Liver (tissue), 3 donors: ENCODE measurements at regions not wholly inside any gene's neighbourhood (a gene's known extent, or its start where the extent isn't known, plus 50 kb on each side); places are given as distances from the start of the nearest gene placed in this dataset.

Experiments
- GABPA ChIP-seq, 2 donors: IDR thresholded peaks in 1 of 2; conservative IDR thresholded peaks in 1 of 2; 2 replicates each; pipeline ENCODE4 v1.6.1; 2016; ENCODE audit warnings: antibody characterized with exemption in 2 of 2, mild to moderate bottlenecking in 1 of 2, moderate library complexity in 1 of 2
- JUND ChIP-seq, 2 donors: IDR thresholded peaks; 2 replicates each; pipeline ENCODE4 v1.6.1; 2016; ENCODE audit warnings: antibody characterized with exemption in 2 of 2
- RAD21 ChIP-seq, 2 donors: IDR thresholded peaks; 2 replicates each; pipeline ENCODE4 v1.6.1; 2016; ENCODE audit warnings: antibody characterized with exemption in 2 of 2, mild to moderate bottlenecking in 2 of 2
- YY1 ChIP-seq: IDR thresholded peaks from 2 replicates; pipeline ENCODE4 v1.6.1; 2016; ENCODE audit warnings: antibody characterized with exemption, mild to moderate bottlenecking
- TF ChIP-seq, protein P1 (sequence below): fragments of 150-350 bp; IDR thresholded peaks from 2 replicates; pipeline ENCODE4 v1.5.1; 2017; ENCODE audit warnings: improper control_type of control experiment, low read depth, low read length; ENCODE audit not compliant: missing input control
- TF ChIP-seq, protein P2 (sequence below): IDR thresholded peaks from 2 replicates; pipeline ENCODE4 v1.6.1; 2016; ENCODE audit warnings: antibody characterized with exemption
- TF ChIP-seq, protein P3 (sequence below): IDR thresholded peaks from 2 replicates; pipeline ENCODE4 v1.6.1; 2016; ENCODE audit warnings: antibody characterized with exemption
- TF ChIP-seq, protein P4 (sequence below): IDR thresholded peaks from 2 replicates; pipeline ENCODE4 v1.6.1; 2016; ENCODE audit warnings: antibody characterized with exemption
- TF ChIP-seq, protein P5 (sequence below): IDR thresholded peaks from 2 replicates; pipeline ENCODE4 v1.6.1; 2016; ENCODE audit warnings: antibody characterized with exemption, mild to moderate bottlenecking
- donor health status: healthy.
- donor health status: healthy.

DNA sequence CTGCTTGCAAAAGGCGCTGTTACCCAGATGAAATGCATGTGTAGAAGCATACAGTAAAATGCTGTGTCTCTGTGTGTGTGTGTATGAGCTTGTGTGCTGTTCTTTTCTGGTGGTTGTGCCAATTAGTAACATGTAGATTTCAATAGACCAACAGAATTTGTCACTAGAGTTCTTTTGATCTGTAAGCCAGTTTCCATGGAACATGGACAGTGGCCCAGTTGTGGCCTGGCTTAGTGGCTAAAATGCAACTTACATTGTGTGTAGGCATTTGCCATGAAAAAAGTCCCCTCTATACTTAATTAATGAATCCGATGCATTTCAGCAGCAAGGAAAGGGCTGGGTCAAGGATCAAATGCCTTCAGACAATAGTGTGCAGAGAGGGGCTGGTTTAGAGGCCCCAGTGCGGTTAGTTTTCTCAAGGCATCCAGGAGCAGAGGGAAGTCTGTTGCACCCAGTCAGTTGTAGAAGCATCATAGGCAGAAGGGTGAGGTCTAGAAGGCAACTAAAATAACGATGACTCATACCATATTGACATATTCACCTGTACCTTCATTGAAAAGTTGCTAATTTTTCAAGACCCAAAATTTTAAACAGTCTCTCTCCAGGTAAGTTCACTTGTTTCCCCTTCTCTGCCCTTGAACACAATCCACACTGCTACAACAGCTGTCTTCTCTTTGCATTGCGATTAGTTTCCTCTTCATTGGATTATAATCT, 366.9 kb upstream of the SPRED2 start:
- TF ChIP-seq RAD21 (IDR thresholded peaks at IDR 0.05) (no peak), JUND (IDR thresholded peaks at IDR 0.05) (no peak), GABPA (IDR thresholded peaks at IDR 0.05 in 1 of 2, conservative IDR thresholded peaks at IDR 0.05 in 1 of 2) (no peak), YY1 (no peak)
- TF ChIP-seq, protein P1, sequence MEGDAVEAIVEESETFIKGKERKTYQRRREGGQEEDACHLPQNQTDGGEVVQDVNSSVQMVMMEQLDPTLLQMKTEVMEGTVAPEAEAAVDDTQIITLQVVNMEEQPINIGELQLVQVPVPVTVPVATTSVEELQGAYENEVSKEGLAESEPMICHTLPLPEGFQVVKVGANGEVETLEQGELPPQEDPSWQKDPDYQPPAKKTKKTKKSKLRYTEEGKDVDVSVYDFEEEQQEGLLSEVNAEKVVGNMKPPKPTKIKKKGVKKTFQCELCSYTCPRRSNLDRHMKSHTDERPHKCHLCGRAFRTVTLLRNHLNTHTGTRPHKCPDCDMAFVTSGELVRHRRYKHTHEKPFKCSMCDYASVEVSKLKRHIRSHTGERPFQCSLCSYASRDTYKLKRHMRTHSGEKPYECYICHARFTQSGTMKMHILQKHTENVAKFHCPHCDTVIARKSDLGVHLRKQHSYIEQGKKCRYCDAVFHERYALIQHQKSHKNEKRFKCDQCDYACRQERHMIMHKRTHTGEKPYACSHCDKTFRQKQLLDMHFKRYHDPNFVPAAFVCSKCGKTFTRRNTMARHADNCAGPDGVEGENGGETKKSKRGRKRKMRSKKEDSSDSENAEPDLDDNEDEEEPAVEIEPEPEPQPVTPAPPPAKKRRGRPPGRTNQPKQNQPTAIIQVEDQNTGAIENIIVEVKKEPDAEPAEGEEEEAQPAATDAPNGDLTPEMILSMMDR: no peak
- TF ChIP-seq, protein P2, sequence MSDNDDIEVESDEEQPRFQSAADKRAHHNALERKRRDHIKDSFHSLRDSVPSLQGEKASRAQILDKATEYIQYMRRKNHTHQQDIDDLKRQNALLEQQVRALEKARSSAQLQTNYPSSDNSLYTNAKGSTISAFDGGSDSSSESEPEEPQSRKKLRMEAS: no peak
- TF ChIP-seq, protein P3, sequence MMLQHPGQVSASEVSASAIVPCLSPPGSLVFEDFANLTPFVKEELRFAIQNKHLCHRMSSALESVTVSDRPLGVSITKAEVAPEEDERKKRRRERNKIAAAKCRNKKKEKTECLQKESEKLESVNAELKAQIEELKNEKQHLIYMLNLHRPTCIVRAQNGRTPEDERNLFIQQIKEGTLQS: no peak
- TF ChIP-seq, protein P4, sequence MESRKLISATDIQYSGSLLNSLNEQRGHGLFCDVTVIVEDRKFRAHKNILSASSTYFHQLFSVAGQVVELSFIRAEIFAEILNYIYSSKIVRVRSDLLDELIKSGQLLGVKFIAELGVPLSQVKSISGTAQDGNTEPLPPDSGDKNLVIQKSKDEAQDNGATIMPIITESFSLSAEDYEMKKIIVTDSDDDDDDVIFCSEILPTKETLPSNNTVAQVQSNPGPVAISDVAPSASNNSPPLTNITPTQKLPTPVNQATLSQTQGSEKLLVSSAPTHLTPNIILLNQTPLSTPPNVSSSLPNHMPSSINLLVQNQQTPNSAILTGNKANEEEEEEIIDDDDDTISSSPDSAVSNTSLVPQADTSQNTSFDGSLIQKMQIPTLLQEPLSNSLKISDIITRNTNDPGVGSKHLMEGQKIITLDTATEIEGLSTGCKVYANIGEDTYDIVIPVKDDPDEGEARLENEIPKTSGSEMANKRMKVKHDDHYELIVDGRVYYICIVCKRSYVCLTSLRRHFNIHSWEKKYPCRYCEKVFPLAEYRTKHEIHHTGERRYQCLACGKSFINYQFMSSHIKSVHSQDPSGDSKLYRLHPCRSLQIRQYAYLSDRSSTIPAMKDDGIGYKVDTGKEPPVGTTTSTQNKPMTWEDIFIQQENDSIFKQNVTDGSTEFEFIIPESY: no peak
- TF ChIP-seq, protein P5, sequence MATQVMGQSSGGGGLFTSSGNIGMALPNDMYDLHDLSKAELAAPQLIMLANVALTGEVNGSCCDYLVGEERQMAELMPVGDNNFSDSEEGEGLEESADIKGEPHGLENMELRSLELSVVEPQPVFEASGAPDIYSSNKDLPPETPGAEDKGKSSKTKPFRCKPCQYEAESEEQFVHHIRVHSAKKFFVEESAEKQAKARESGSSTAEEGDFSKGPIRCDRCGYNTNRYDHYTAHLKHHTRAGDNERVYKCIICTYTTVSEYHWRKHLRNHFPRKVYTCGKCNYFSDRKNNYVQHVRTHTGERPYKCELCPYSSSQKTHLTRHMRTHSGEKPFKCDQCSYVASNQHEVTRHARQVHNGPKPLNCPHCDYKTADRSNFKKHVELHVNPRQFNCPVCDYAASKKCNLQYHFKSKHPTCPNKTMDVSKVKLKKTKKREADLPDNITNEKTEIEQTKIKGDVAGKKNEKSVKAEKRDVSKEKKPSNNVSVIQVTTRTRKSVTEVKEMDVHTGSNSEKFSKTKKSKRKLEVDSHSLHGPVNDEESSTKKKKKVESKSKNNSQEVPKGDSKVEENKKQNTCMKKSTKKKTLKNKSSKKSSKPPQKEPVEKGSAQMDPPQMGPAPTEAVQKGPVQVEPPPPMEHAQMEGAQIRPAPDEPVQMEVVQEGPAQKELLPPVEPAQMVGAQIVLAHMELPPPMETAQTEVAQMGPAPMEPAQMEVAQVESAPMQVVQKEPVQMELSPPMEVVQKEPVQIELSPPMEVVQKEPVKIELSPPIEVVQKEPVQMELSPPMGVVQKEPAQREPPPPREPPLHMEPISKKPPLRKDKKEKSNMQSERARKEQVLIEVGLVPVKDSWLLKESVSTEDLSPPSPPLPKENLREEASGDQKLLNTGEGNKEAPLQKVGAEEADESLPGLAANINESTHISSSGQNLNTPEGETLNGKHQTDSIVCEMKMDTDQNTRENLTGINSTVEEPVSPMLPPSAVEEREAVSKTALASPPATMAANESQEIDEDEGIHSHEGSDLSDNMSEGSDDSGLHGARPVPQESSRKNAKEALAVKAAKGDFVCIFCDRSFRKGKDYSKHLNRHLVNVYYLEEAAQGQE: no peak
